Inflammatory macrophage (primary cell): ENCODE measurements at regions not wholly inside any gene's neighbourhood (a gene's known extent, or its start where the extent isn't known, plus 50 kb on each side); places are given as distances from the start of the nearest gene placed in this dataset.
"Not testable (repeated sequence)": the region's sequence is repeated elsewhere in the genome, so short reads cannot be mapped to it uniquely, and the experiment has no call there.

ENCODE experiments used
- DNase-seq, 2 donors: peaks; one replicate each; pipeline ENCODE4 v3.0.0-alpha.2; 2020 to 2022

GRCh38 chr2:595141-595815 is 81.9 kb downstream of the TMEM18 start:
- no peak for DNase-seq

GRCh38 chr2:594297-594949 is 82.8 kb downstream of the TMEM18 start:
- DNase-seq: no peak

- no peak for DNase-seq
Observed at GRCh38 chr2:593356-594026, 83.7 kb downstream of the TMEM18 start.

GRCh38 chr2:592737-593136 is 84.5 kb downstream of the TMEM18 start:
- no peak for DNase-seq

- DNase-seq: no peak
Observed at GRCh38 chr2:590214-591175, 86.7 kb downstream of the TMEM18 start.

GRCh38 chr2:589281-590130 is 87.7 kb downstream of the TMEM18 start:
- DNase-seq: no peak

GRCh38 chr2:588074-588645 is 89.0 kb downstream of the TMEM18 start:
- DNase-seq: no peak

- no peak for DNase-seq
Observed at GRCh38 chr2:587087-587960, 89.9 kb downstream of the TMEM18 start.

GRCh38 chr2:586641-587076 is 90.5 kb downstream of the TMEM18 start:
- no peak for DNase-seq

- DNase-seq: no peak
Observed at GRCh38 chr2:584863-585823, 92.1 kb downstream of the TMEM18 start.

GRCh38 chr2:583666-584065 is 93.5 kb downstream of the TMEM18 start:
- no peak for DNase-seq

GRCh38 chr2:582792-583528 is 94.2 kb downstream of the TMEM18 start:
- no peak for DNase-seq

- not testable (repeated sequence) for DNase-seq
Observed at GRCh38 chr2:582289-582688, 94.9 kb downstream of the TMEM18 start.

- no peak for DNase-seq
Observed at GRCh38 chr2:579961-580360, 97.2 kb downstream of the TMEM18 start.

GRCh38 chr2:579351-579886 is 97.8 kb downstream of the TMEM18 start:
- DNase-seq: no peak

- DNase-seq: no peak
Observed at GRCh38 chr2:576292-576691, 100.9 kb downstream of the TMEM18 start.

GRCh38 chr2:575727-576236 is 101.4 kb downstream of the TMEM18 start:
- no peak for DNase-seq
